Testis (tissue), 2 donors: ENCODE measurements at regions not wholly inside any gene's neighbourhood (a gene's known extent, or its start where the extent isn't known, plus 50 kb on each side); places are given as distances from the start of the nearest gene placed in this dataset.

Experiments
- POLR2A ChIP-seq: fragments of 450-650 bp; IDR thresholded peaks from one replicate; pipeline ENCODE4 v1.6.1; 2017; ENCODE audit warnings: antibody characterized with exemption, mild to moderate bottlenecking, moderate library complexity
- TF ChIP-seq, protein P1 (sequence below), 3 experiments: fragments of 450-650 bp in 2 of 3; fragments of 200-600 bp in 1 of 3; sonication (generic) in 1 of 3; IDR thresholded peaks; one replicate each; pipeline ENCODE4 v1.5.1; 2016 to 2019; ENCODE audit warnings: antibody characterized with exemption in 3 of 3, mild to moderate bottlenecking in 2 of 3, moderate library complexity in 1 of 3

GRCh38 chr11:134527382-134528243, 115.6 kb upstream of the B3GAT1 start:
- TF ChIP-seq POLR2A, result no peak
- TF ChIP-seq, protein P1, sequence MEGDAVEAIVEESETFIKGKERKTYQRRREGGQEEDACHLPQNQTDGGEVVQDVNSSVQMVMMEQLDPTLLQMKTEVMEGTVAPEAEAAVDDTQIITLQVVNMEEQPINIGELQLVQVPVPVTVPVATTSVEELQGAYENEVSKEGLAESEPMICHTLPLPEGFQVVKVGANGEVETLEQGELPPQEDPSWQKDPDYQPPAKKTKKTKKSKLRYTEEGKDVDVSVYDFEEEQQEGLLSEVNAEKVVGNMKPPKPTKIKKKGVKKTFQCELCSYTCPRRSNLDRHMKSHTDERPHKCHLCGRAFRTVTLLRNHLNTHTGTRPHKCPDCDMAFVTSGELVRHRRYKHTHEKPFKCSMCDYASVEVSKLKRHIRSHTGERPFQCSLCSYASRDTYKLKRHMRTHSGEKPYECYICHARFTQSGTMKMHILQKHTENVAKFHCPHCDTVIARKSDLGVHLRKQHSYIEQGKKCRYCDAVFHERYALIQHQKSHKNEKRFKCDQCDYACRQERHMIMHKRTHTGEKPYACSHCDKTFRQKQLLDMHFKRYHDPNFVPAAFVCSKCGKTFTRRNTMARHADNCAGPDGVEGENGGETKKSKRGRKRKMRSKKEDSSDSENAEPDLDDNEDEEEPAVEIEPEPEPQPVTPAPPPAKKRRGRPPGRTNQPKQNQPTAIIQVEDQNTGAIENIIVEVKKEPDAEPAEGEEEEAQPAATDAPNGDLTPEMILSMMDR (IDR thresholded peaks at IDR 0.05), result no peak
